ENCODE measurements at regions not wholly inside any gene's neighbourhood (a gene's known extent, or its start where the extent isn't known, plus 50 kb on each side); places are given as distances from the start of the nearest gene placed in this dataset.

DNA sequence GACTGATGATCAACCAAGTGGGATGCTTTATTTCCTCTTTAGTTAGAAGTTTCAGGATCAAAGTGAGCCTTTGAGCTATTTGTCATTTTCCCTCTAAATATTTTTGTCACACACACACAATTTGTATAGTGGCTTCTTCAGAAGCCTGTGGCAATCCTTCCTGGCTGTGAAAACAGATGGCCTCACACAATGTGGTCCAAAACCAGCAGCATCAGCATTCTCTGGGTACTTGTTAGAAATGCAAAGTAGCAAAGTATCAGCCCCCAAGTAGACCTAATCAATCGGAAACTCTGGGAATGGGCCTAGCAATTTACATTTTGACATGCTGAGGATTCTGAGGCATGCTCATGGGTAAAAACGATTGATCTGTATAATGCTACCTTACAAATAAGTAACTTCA, 115.9 kb downstream of the PAX1 start:
- no peaks in the 10 kb centered on the region for H3K9me3 ChIP-seq (ENCODE audit: control insufficient read depth, low read depth, low read length)
- no peak overlapping the region for H3K9ac ChIP-seq (ENCODE audit: extremely low read depth, insufficient read length, low read length)
- H3K36me3 Mint-ChIP-seq (ENCODE audit: insufficient read depth in 1 of 3, low read depth in 3 of 3), result no peaks in the 10 kb centered on the region
- H3K79me1 ChIP-seq (ENCODE audit: insufficient read depth, low read depth, low read length, poor library complexity, severe bottlenecking), result no peaks in the 10 kb centered on the region
- no CpG with 5 or more reads among the region's 2 CpGs for WGBS (ENCODE audit: extremely low coverage, insufficient read length, low lambda C conversion rate)
- H3K27ac Mint-ChIP-seq, result no peak overlapping the region
- no peak overlapping the region for H3K56ac ChIP-seq (ENCODE audit: insufficient read length, low read depth, low read length)
- no peak overlapping the region for H2AFZ ChIP-seq (ENCODE audit: low read length)
- no peak overlapping the region for H4K5ac ChIP-seq (ENCODE audit: insufficient read length, low read depth, low read length)
- no peak overlapping the region for H2BK5ac ChIP-seq (ENCODE audit: insufficient read length, low read length)
- H3K4me1 Mint-ChIP-seq, result peaks cover 0 to 10% of the 10 kb centered on the region in 2 experiments; a peak in 1 of 4 replicates
- H3K4ac ChIP-seq (ENCODE audit: low read depth, low read length), result no peak overlapping the region
- H3K23ac ChIP-seq (ENCODE audit: insufficient read length, low read depth, low read length), result no peak overlapping the region
- no peaks in the 10 kb centered on the region for H3K9me3 Mint-ChIP-seq
- no peaks in the 10 kb centered on the region for H4K20me1 ChIP-seq (ENCODE audit: control insufficient read depth, insufficient read depth, insufficient read length)
- no peak for DNase-seq
- H3K4me2 ChIP-seq (ENCODE audit: insufficient read depth, insufficient read length, low read length), result no peak overlapping the region
- H2BK15ac ChIP-seq (ENCODE audit: low read depth, low read length), result no peak overlapping the region
- no peak overlapping the region for H3K14ac ChIP-seq (ENCODE audit: insufficient read depth, low read length)
- no peak overlapping the region for H2BK120ac ChIP-seq (ENCODE audit: low read depth, low read length, poor library complexity, severe bottlenecking)
- H3K79me2 ChIP-seq (ENCODE audit: insufficient read depth, low read length), result no peaks in the 10 kb centered on the region
- no peaks in the 10 kb centered on the region; the same call in 1 of the 2 replicates for H3K27me3 Mint-ChIP-seq (ENCODE audit: low read depth)
- no peaks in the 10 kb centered on the region for H3K23me2 ChIP-seq (ENCODE audit: insufficient read length, low read depth, low read length, poor library complexity, severe bottlenecking)
- no peak overlapping the region for H4K91ac ChIP-seq (ENCODE audit: insufficient read length, low read depth, low read length)
- no peaks in the 10 kb centered on the region for H3K4me1 ChIP-seq (ENCODE audit: insufficient read depth, low read length)
- no peak overlapping the region for H3T11ph ChIP-seq (ENCODE audit: low read length)
- H3K4me3 Mint-ChIP-seq, result no peak overlapping the region
- no peak overlapping the region for H2BK12ac ChIP-seq (ENCODE audit: insufficient read length, low read depth, low read length)
- no peak overlapping the region for H3K27ac ChIP-seq (ENCODE audit: insufficient read length, low read depth, low read length)
- TF ChIP-seq, protein P1, sequence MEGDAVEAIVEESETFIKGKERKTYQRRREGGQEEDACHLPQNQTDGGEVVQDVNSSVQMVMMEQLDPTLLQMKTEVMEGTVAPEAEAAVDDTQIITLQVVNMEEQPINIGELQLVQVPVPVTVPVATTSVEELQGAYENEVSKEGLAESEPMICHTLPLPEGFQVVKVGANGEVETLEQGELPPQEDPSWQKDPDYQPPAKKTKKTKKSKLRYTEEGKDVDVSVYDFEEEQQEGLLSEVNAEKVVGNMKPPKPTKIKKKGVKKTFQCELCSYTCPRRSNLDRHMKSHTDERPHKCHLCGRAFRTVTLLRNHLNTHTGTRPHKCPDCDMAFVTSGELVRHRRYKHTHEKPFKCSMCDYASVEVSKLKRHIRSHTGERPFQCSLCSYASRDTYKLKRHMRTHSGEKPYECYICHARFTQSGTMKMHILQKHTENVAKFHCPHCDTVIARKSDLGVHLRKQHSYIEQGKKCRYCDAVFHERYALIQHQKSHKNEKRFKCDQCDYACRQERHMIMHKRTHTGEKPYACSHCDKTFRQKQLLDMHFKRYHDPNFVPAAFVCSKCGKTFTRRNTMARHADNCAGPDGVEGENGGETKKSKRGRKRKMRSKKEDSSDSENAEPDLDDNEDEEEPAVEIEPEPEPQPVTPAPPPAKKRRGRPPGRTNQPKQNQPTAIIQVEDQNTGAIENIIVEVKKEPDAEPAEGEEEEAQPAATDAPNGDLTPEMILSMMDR (conservative IDR thresholded peaks at IDR 0.05), result no peak
- H2BK20ac ChIP-seq (ENCODE audit: low read depth, low read length, poor library complexity, severe bottlenecking), result no peak overlapping the region
- no peak overlapping the region for H3K18ac ChIP-seq (ENCODE audit: insufficient read length, low read depth, low read length)
- H4K8ac ChIP-seq (replicated peaks; ENCODE audit: insufficient read length, low read depth, low read length), result no peak overlapping the region
- H3K27me3 ChIP-seq (ENCODE audit: insufficient read depth, low read length), result no peaks in the 10 kb centered on the region
- no peak overlapping the region for H2AK5ac ChIP-seq (ENCODE audit: insufficient read length, low read length)

Data from H9 (cell line).